RWPE2 (cell line): ENCODE measurements at regions not wholly inside any gene's neighbourhood (a gene's known extent, or its start where the extent isn't known, plus 50 kb on each side); places are given as distances from the start of the nearest gene placed in this dataset.
"Not testable (repeated sequence)": the region's sequence is repeated elsewhere in the genome, so short reads cannot be mapped to it uniquely, and the experiment has no call there.

ENCODE experiments used
- ATAC-seq: fragments of 200-7000 bp; cut with Tn5 transposase; 3 replicates; pipeline ENCODE4 v1.9.1; 2021; ENCODE audit warnings: low read depth
- DNase-seq: peaks from one replicate; pipeline ENCODE4 v3.0.0-alpha.2; 2020; ENCODE audit warnings: low spot score
- H3K27ac ChIP-seq: fragments of 450-650 bp; 2 replicates; pipeline ENCODE4 v1.5.1; 2017; ENCODE audit warnings: mild to moderate bottlenecking; ENCODE audit not compliant: poor library complexity, severe bottlenecking
- H3K27me3 ChIP-seq: fragments of 250-450 bp; sonication (Bioruptor Pico); 2 replicates; pipeline ENCODE4 v1.5.1; 2021; ENCODE audit warnings: mild to moderate bottlenecking, moderate library complexity; ENCODE audit not compliant: insufficient read depth, poor library complexity, severe bottlenecking
- H3K36me3 ChIP-seq: fragments of 250-450 bp; sonication (Bioruptor Pico); 2 replicates; pipeline ENCODE4 v1.5.1; 2020; ENCODE audit warnings: low read depth, mild to moderate bottlenecking, moderate library complexity
- H3K4me1 ChIP-seq: fragments of 250-450 bp; sonication (Bioruptor Pico); 2 replicates; pipeline ENCODE4 v1.5.1; 2021; ENCODE audit warnings: mild to moderate bottlenecking, moderate library complexity; ENCODE audit not compliant: insufficient read depth, poor library complexity, severe bottlenecking
- H3K4me3 ChIP-seq: fragments of 250-450 bp; sonication (Bioruptor Pico); 2 replicates; pipeline ENCODE4 v1.5.1; 2021; ENCODE audit warnings: mild to moderate bottlenecking, moderate library complexity; ENCODE audit not compliant: severe bottlenecking
- H3K9me3 ChIP-seq: fragments of 250-450 bp; sonication (Bioruptor Pico); 2 replicates; pipeline ENCODE4 v1.5.1; 2021; ENCODE audit warnings: mild to moderate bottlenecking, moderate library complexity; ENCODE audit not compliant: severe bottlenecking
- CTCF ChIP-seq: fragments of 450-650 bp; IDR thresholded peaks from one replicate; pipeline ENCODE4 v1.5.1; 2017; ENCODE audit warnings: mild to moderate bottlenecking, moderate library complexity; ENCODE audit not compliant: poor library complexity, severe bottlenecking

DNA sequence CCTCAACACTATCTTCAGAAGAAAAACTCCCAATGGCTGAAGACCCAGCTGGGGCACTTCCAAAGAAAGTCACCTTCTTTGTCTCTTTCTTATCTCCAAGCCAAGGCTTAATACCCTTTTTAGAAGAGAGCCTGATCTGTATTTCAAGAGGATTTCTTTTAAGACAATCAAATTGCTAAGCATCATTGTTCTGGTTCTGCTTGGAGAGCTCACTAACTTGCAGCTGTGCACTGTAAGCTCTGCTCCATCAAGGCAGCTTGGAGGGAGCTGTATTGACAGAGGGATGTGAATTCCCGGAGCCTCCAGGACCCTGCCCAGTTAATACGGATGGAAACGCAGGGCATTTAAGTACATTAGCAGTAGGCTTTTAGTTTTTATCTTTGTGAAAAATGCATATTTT lies 253.1 kb downstream of the TDRD15 start:
- Histone ChIP-seq H3K36me3 (no peaks in the 10 kb centered on the region), H3K27ac (no peak overlapping the region), H3K4me3 (no peak overlapping the region), H3K27me3 (no peaks in the 10 kb centered on the region), H3K9me3 (no peaks in the 10 kb centered on the region), H3K4me1 (no peaks in the 10 kb centered on the region)
- no peak for DNase-seq
- no peak for TF ChIP-seq CTCF
- no peak for ATAC-seq

- no peak for TF ChIP-seq CTCF
- Histone ChIP-seq H3K4me1 (no peaks in the 10 kb centered on the region), H3K4me3 (no peak overlapping the region), H3K27me3 (no peaks in the 10 kb centered on the region), H3K27ac (no peak overlapping the region), H3K36me3 (no peaks in the 10 kb centered on the region), H3K9me3 (no peaks in the 10 kb centered on the region)
- DNase-seq (no peak), ATAC-seq (no peak)
These were observed 255.4 kb downstream of the TDRD15 start for GRCh38 chr2:21379140-21379539.

DNA sequence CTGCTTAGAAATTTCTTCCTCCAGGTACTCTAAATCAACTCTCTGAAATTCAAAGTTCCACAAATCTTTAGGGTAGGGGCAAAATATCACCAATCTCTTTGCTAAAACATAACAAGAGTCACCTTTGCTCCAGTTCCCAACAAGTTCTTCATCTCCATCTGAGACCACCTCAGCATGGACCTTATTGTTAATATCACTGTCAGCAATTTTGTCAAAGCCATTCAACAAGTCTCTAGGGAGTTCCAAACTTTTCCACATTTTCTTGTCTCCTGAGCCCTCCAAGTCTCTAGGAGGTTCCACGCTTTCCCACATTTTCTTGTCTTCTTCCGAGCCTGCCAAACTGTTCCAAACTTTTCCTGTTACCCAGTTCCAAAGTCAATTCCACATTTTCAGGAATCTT lies 255.9 kb downstream of the TDRD15 start:
- not testable (repeated sequence) for H3K27me3 ChIP-seq, H3K9me3 ChIP-seq, DNase-seq, ATAC-seq, H3K4me1 ChIP-seq, H3K36me3 ChIP-seq, H3K4me3 ChIP-seq, H3K27ac ChIP-seq

DNA sequence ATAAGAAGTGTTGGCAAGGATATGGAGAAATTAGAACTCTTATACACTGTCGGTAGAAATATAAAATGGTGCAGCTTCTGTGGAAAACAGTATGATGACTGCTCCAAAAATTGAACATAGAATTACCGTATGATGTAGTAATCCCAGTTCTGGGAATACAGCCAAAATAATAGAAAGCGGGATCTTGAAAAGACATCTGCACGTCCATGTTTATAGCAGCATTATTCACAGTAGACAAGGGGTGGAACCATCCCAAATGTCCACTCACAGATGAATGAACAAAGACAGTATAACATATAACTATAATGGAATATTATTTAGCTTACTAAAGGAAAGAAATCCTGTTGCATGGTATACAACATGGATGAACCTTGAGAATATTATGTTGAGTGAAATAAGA lies 257.7 kb downstream of the TDRD15 start:
- Histone ChIP-seq H3K27me3 (no peaks in the 10 kb centered on the region), H3K27ac (no peak overlapping the region), H3K36me3 (no peaks in the 10 kb centered on the region), H3K9me3 (no peaks in the 10 kb centered on the region), H3K4me1 (no peaks in the 10 kb centered on the region), H3K4me3 (no peak overlapping the region)
- ATAC-seq, result no peak
- no peak for DNase-seq
- TF ChIP-seq CTCF, result no peak

GRCh38 chr2:21382701-21383520 lies 259.1 kb downstream of the TDRD15 start:
- TF ChIP-seq CTCF, result no peak

More at GRCh38 chr2:21382701-21383520, 259.1 kb downstream of the TDRD15 start:
- Histone ChIP-seq H3K9me3 (no peaks in the 10 kb centered on the region), H3K27me3 (no peaks in the 10 kb centered on the region), H3K27ac (no peak overlapping the region), H3K4me1 (no peaks in the 10 kb centered on the region), H3K4me3 (no peak overlapping the region), H3K36me3 (no peaks in the 10 kb centered on the region)
- ATAC-seq (no peak), DNase-seq (no peak)
